ENCODE measurements at regions not wholly inside any gene's neighbourhood (a gene's known extent, or its start where the extent isn't known, plus 50 kb on each side); places are given as distances from the start of the nearest gene placed in this dataset.

DNA sequence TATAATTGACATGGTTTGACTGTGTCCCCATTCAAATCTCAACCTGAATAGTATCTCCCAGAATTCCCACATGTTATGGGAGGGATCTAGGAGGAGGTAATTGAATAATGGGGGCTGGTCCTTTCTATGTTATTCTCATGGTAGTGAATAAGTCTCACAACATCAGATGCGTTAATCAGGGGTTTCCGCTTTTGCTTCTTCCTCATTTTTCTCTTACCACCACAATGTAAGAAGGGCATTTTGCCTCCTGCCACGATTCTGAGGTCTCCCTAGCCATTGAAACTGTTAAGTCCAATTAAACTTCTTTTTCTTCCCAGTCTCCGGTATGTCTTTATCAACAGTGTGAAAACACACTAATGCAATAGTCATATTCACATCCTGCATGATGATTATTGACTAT is 1073.3 kb upstream of the CDH2 start:
- no peak for DNase-seq (ENCODE audit: low read depth)

DNA sequence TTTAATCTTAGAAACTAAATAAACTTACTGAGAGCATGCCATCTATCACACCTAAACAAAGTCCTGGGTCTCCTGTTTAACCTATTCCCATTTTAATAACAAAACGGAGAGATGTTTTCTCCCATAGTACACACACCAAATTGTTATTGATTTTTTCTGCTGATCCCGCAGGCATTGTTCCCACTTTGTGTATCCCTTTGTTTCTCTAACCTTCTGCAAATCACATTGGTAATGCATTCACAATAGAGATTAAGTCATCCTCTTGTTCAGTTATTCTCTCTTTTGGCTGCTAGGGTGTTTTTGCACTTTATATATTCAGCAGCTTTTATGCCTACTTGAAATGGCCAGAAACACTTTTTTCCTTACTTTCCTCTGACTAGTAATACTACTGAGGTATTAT is 1071.9 kb upstream of the CDH2 start:
- DNase-seq (ENCODE audit: low read depth) = no peak

DNA sequence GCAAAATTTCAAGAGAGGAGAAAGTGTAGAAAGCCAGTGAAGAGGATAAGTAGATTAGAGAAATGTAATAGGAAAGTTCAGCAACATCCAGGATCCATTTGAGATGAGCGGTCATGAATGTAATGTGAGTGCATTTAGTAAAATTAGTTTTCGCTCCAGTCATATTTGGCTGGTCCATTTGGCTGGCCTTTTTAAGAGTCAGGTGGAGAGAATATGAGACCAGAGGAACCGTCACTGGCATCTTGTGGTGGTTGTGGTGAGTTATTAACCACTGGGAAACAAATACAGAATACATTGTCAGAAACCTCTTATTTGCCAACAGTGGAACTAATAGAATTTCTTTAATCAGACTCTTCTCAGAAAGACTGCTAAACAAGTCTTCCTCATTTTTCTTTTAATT is 1064.3 kb upstream of the CDH2 start:
- DNase-seq (ENCODE audit: low read depth) = peak; percentile 2

DNA sequence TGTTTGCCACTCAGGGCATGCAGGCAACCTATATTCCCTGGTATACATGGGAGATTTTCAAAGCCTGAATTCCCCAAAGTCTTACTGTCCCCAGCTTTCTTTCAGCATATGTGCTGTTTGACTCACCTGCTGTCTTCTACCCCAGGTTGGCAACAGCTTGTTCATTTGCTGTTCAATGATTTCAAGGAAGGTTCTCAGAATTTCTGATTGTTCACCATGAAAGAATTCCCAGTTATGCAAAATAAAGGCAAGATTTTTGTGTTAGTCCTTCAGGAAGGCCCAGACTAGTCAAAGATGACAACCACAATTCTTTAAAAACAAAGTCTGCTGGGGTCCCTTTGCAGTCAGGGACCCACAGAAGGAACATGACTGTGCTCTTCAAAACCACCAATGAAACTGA is 1057.8 kb upstream of the CDH2 start:
- DNase-seq (ENCODE audit: low read depth) = no peak

DNA sequence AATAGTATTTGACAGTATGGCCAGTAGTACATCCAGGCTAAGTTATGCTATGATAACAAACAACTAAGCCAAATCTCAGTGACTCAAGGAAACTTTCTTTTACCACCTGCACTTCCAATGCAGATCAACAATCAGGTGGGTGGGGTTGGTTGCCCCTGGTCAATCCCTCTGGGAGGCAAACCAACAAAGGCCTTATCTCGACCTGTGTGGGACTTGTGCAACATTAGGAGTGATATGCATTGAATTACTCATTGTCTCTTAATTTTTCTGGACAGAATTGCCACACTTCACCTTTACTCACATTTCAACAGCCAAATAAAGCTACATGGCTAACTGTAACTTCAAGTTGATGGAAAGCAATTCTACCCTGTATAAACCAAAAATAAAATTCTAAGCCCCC is 1049.3 kb upstream of the CDH2 start:
- peak; percentile 6 for DNase-seq (ENCODE audit: low read depth)

DNA sequence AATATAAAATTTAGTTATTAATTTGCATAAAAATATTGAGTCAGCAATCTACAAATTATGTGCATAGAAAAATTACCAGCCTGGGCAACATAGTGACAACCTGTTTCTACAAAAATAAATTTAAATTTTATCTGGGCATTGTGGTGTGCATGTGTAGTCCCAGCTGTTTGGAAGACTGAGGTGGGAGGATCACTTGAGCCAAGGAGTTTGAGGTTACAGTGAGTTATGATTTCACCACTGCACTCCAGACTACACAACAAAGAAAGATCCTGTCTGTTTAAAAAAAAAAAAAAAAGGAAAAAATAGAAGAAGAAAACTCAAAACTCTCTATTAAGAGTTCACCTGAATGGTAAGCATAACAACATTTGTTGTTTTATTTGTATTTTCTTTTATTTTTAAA is 1048.4 kb upstream of the CDH2 start:
- DNase-seq (ENCODE audit: low read depth) = no peak

DNA sequence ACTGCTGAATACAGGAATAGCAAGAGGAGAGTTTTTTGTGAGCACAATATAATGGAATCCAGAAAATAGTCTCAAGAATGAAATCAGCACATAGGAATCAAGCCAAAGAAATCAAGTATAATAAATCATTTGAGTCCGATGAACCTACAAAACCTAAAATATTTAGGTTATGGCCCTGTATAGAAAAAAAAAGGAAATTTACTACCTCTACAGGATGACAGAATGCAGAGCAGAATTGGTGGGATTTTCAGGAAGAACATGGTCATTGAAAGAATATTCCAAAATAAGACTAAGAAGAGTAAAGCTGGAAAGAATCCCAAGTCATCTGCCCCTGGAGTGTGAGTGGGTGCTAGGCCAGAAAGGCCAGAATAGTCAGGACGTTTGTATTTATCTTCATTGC is 1041.2 kb upstream of the CDH2 start:
- no peak for DNase-seq (ENCODE audit: low read depth)

DNA sequence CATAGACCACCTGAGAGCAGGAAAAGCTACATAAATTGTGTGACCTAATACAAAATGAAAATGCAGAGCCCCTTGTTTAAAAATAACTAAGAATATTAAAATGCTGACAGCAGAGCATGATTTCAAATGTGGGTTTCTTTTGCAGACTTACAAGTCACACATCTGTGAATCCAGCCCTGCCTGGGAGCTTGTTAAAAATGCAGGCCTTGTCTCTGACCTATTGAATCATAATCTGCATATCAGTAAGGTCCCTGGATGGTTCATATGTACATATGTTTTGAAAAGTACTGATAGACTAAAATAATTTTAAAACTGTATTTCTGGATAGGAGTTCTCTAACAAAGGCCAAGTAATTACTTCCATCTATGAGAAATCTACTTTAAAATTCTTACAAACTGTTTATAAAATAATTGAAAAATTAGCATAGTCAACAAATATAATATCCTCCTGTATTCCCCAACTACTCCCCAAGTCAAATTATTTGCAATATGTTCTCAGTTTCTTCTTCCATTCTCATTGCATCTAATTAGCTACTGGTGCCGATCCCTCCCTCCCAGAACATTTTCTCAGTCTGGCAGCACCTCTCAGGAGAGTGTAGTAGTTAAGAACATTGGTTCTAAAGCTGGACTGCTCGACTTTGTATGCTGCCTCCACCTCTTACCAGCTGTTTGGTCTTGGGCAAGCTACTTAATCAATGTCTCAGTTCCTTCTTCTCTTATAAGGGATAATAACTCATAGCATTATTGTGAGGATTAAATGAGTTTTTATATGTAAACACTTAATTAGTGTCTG is 1040.4 kb upstream of the CDH2 start:
- no peak for DNase-seq (ENCODE audit: low read depth)

DNA sequence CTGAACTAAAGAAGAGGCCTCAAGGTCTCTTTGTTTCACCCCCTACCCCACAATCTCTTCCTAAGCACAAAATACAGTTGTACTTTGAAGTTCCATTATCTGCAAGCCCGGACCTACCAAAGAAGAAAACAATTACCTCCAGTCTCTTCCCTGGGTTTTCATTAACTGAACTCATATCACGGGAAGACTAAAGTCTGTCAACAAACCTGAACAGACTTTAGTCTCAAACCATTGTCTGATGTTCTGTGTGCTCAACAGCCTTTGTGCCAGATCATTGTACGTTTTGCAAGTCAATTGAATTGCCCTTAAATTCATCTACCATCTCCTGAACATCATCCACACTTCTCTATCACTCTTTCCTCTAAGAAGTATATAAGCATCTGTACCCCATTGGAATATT is 1021.9 kb upstream of the CDH2 start:
- DNase-seq (ENCODE audit: low read depth) = no peak

DNA sequence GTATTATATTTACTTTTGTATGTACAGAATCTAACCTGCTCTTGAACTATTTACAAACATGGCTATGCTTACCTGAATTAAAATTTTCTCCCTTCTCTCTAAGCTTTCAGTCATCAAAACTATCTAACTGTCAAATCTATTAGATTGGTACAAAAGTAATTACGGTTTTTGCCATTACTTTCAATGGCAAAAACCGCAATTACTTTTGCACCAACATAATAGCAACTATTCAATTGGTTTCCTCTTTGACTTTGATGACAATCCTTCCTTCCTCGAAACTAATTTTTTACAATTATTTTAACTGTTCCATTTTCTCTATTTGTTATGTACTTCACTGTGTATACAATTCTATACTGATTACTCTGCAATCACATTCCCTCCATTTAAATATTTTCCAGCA is 1019.4 kb upstream of the CDH2 start:
- no peak for DNase-seq (ENCODE audit: low read depth)

DNA sequence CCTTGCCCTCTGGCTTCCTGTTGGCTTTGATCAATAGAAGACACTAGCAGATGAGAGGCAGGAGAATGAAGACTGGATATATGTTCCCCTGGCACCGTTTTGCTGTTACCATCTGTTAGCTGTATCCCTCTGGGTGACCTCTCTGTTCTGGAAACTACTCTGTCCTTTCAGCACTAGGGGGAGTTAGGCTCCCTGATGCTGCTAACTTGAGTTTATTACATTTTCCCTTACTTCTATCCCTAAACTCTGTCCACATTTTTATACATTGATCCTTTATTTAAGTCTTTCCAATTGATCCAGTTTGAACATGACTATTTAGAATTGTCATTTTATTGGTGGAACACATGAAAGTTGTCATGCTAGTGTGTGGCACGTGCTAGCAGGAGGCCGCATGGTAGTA is 1014.3 kb upstream of the CDH2 start:
- DNase-seq (ENCODE audit: low read depth) = no peak

DNA sequence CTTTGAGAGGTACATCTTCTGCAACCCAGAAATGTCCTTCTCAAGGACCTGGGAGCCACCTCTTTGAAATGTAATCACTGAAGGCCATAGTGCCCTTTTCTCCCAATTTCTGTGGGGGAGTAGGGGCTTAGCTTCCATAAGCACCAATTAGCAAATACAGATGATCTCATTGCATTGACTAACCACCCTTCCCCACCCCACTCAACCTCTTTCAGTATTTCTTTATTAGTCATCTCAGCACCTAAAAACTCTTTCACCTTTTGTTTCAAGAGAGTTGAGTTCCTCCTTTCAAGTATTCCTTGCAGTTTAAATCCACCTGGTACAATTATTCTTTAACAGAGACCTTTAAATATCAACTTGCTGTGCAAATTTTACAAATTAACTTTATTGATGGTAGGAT is 1011.8 kb upstream of the CDH2 start:
- DNase-seq (ENCODE audit: low read depth) = peak; percentile 63

DNA sequence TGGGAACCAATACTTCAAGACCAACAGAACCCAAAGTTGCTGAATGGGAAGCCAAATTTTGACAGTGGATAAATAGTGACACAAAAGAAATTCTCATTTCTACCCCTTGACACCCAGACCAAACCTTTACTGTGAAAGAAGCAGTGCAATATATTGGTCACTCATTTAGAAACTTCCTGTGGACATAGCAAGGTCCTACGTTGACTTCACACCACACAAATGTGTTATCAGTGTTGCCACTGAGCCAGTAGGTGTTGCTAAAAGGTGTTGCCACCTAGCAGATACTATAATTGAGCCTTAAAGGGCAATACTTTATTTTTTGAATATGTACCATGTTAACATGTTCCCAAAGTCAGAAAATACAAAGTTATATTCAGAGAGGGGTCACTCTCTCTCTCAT is 1008.9 kb upstream of the CDH2 start:
- DNase-seq (ENCODE audit: low read depth) = no peak

DNA sequence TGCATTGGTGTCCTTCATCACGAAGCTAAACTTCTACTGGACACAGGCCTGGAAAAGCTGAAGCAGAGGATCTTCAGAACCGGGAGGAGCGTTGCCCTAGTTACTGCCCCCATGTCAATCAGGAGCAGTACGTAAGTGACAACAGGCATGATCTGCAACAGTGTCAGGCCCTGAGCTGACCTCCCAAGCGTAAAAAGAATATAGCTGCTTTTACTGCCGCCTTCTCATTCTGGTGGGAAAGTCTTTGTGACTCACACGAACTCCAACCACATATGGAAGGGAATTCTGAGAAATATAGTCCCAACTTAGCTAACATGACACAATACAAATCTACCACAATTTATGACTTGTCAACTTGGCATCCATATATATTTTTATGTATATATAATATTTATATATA is 1007.7 kb upstream of the CDH2 start:
- peak; percentile 41 for DNase-seq (ENCODE audit: low read depth)

DNA sequence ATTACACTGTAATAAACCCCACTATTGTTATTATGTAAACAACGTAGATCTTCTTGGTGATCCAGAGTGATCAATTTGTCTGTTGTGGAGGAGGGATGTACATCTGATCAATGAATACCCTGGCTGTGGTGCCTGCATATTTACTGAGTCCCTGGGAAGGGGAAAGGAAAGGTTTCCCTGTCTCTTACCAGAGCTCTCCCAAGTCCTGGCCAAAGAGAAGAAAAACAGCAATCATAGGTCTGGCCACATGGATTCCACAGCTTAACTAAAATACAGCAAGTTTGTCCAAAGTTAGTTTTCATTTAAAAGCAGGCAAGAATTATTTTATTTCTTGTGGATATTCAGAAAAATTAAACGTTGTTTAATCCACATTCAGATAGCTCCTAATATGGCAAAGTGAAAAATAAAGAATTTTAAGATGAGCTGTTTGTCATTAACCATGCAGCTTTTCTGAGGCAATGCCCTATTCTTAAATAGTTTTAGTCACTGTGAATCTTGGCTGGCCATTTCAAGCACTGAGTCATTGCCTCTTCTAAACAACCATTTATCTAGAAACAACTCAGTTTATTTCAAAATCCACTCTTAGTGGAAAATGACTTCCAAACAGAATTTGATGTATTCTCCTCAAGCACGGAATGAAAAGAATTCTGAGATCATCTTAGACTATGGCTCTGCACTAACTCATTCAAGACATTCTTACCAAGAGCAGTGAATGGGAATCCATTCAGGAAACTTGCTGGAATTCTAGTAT is 1004.4 kb upstream of the CDH2 start:
- peak; percentile 95 for DNase-seq (ENCODE audit: low read depth)

DNA sequence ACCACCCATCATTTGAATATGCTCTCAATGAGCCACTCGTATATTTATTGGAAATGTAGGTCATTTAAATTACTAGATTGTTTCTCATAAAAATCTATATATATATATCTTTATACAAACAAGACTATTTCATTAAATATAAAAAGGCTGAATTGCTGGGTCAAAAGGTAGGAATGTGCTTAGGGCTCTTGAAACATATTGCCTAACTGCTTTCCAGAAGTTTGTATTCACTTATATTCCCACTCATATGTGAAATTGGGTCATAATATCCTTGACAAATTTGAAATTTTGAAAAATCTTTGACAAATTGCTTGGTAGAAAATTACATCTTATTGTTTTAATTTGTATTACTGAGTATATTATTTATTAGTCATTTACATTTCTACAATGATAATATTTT is 999.8 kb upstream of the CDH2 start:
- DNase-seq (ENCODE audit: low read depth) = no peak

DNA sequence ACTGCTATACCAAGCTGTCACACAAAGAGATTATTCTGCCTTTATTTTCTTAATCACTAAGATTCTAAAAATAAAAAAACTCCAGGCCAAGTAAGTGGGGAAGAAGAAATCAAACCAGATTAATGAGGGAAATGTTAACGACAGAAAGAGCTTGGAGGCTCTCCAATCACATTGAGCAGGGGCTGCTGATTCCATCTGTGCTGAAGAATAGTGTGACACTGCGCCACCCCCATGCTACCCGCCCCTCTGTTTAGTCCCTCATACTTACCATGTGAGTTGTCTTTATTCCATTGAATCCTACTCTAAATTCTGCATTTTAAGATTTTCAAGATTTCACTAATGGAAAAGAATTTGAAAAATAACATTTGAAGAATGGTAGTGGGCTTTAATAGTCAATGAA is 998.0 kb upstream of the CDH2 start:
- DNase-seq (ENCODE audit: low read depth) = no peak

DNA sequence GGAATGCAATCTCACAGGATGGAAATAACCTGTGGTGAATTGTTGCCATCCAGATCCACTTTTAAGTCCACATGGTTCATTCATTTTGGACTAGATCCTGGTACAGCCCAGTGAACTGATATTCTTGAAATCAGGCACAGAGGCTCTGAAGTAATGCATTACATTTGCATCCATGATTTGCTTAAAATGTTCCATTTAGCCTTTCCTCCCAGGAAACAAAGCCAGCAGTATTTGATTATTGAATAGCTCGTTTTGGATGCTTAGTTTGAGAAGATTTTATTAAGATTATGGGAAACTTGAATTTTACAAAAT is 995.8 kb upstream of the CDH2 start:
- no peak for DNase-seq (ENCODE audit: low read depth)

DNA sequence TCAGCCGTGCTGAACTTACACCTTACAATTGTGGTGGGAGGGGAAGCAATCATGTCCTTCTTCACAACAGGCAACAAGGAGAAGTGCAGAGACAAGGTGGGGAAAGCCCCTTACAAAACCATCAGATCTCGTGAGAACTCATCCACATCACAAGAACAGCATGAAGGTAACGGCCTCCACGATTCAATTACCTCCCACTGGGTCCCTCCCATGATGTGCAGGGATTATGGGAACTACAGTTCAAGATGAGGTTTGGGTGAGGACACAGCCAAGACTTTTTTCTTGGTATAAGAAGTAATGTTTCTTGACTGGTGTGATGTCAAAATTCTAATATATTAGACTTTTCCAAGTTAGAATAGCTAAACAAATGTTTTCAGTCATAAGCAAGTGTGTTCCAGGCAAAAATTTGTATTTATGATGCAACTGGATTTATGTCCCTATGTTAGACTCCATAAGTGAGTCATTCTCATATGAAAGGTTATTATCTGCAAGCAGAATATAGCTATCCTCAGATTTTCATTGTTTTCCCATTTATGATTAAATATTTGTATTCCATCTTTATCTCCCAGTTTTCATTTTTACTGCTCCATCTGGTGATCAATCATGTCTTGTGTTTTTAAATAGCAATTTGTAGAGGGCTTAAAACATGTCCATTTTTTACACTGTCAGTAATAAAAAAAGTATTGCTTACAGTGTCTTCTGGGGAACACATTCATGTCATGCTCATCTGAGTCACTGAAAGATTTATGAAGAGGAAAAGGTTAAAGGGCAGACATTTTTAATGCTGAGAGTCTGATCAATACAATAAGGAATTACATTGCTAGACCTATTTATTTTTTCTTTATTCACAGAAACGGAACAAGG is 995.2 kb upstream of the CDH2 start:
- no peak for DNase-seq (ENCODE audit: low read depth)

DNA sequence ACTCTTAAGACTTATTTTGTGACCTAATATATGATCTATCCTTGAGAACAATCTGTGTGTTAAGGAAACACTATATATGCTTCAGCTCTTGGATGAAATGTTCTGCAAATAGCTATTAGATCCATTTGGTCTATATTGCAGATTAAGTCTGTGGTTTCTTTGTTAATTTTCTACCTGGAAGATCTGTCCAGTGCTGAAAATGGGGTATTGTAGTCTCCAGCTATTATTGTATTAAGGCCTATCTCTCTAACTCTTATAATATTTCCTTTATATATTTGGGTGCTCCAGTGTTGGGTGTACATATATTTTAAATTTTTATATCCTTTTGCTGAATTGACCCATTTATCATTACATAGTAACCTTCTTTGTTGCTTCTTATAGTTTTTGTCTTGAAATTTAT is 992.7 kb upstream of the CDH2 start:
- DNase-seq (ENCODE audit: low read depth) = peak; percentile 35

DNA sequence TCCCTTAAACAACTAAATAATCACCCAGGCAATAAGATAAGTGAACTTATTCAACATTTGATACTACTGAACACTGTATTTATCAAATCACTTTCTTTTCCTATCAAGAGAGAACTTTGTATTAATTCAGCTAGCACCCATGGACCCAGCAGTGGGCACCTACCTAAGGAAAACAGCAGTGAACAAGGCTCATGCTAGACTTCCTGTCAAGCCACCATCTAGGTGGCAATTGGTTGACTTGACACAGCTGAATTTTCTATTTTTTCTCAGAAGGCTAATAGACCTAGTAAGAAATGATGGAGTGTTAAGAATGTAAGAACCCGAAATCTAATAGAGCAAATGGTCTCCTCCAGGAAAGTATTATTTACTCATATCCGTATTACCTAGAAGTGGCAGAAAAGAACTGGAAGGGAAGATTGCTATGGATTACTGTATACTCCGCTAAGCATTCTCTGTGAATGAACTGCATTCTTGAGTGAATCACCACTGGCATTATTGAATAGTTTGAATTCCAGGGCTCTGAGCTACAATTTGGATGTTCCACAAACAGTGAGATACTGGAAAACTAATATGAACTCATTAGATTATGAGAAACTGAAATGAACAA is 988.2 kb upstream of the CDH2 start:
- peak; percentile 94 for DNase-seq (ENCODE audit: low read depth)

DNA sequence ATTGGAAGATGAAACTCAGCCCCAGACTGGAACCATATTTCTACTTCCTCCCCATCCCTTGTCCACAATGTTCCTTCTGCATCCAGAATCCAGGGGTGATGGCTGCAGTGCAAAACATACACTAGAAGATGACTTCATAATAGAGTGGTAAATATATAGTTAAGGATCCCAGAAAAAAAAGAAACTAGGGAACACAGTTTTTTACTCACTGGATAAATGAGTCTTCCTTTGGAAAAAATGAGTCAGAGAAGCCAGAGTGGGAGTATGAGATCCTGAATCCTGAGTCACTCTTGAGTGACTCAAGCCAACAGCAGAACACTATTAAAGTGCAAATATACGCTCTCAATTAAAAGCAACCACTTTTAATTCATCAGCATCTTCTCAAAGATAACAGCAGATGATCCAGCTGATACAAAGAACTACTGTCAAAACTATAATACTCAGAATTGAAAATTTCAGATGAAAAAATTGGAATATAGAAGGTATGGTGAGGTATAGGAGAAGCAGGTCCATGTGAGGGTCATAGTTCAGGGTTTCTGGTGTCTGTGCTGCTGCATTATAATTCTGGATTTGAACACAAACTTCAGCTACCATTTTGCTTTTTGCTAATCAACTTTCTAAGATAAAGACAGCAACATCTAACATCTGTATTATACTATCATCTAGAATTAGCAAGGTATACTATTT is 987.2 kb upstream of the CDH2 start:
- DNase-seq (ENCODE audit: low read depth) = peak; percentile 96
